HEK293 (cell line): ENCODE measurements at regions not wholly inside any gene's neighbourhood (a gene's known extent, or its start where the extent isn't known, plus 50 kb on each side); places are given as distances from the start of the nearest gene placed in this dataset.

Experiments used
- CTCF ChIA-PET: fragments of 350-600 bp; formaldehyde crosslinking; extraction: SDS; loops from one replicate; lab custom pipeline; 2021; ENCODE audit warnings: antibody characterized with exemption; lab: Yijun Ruan, JAX
- POLR2A ChIA-PET: fragments of 300-600 bp; formaldehyde crosslinking; extraction: SDS; loops from one replicate; lab custom pipeline; 2020; ENCODE audit warnings: antibody characterized with exemption, inconsistent platforms; lab: Yijun Ruan, JAX
- H3K27ac ChIP-seq: fragments of 200-500 bp; sonication (Bioruptor generic); 2 replicates; pipeline ENCODE4 v1.5.1; 2014; ENCODE audit warnings: low read depth, low read length, control low read depth, inconsistent platforms; ENCODE audit errors: extremely low read depth
- H3K36me3 ChIP-seq, 2 experiments: fragments of 200-500 bp in 1 of 2; sonication (Bioruptor generic) in 1 of 2; 1 replicate in 1 of 2; 2 replicates in 1 of 2; pipeline ENCODE4 v1.5.1; 2014 to 2017; ENCODE audit warnings: inconsistent platforms in 2 of 2, low read length in 2 of 2; ENCODE audit not compliant: control insufficient read depth in 2 of 2, insufficient read depth in 1 of 2
- H3K4me1 ChIP-seq: fragments of 200-500 bp; sonication (Bioruptor generic); 2 replicates; pipeline ENCODE4 v1.5.1; 2014; ENCODE audit warnings: mild to moderate bottlenecking, low read length, inconsistent platforms; ENCODE audit not compliant: control insufficient read depth, insufficient read depth
- H3K4me3 ChIP-seq: 2 replicates; pipeline ENCODE4 v1.5.1; 2011; ENCODE audit warnings: low read depth, mild to moderate bottlenecking, control low read depth, low read length, moderate library complexity
- H3K9me3 ChIP-seq: fragments of 200-500 bp; sonication (Bioruptor generic); 2 replicates; pipeline ENCODE4 v1.5.1; 2014; ENCODE audit warnings: low read depth, low read length, inconsistent platforms; ENCODE audit not compliant: control insufficient read depth, insufficient read depth
- BCL11B ChIP-seq: fragments of 450-650 bp; formaldehyde crosslinking; IDR thresholded peaks from 2 replicates; pipeline ENCODE4 v1.5.1; 2016; ENCODE audit warnings: low read depth, missing biosample characterization, missing genetic modification characterization
- HOXA7 ChIP-seq: sonication (generic); formaldehyde crosslinking; IDR thresholded peaks from 2 replicates; pipeline ENCODE4 v1.8.1; 2022; ENCODE audit warnings: missing genetic modification reagents, borderline replicate concordance
- SP2 ChIP-seq: fragments of 450-650 bp; formaldehyde crosslinking; IDR thresholded peaks from 2 replicates; pipeline ENCODE4 v1.5.1; 2016; ENCODE audit warnings: missing biosample characterization, missing genetic modification characterization
- SP3 ChIP-seq: fragments of 450-650 bp; formaldehyde crosslinking; IDR thresholded peaks from 2 replicates; pipeline ENCODE4 v1.5.1; 2016; ENCODE audit warnings: missing biosample characterization, missing genetic modification characterization
- ZBTB11 ChIP-seq: fragments of 450-650 bp; formaldehyde crosslinking; conservative IDR thresholded peaks from 2 replicates; pipeline ENCODE4 v1.5.1; 2016; ENCODE audit warnings: low read depth, missing biosample characterization, missing genetic modification characterization
- ZEB2 ChIP-seq: fragments of 450-650 bp; formaldehyde crosslinking; IDR thresholded peaks from 2 replicates; pipeline ENCODE4 v1.5.1; 2016; ENCODE audit warnings: missing biosample characterization, missing genetic modification characterization
- ZFP37 ChIP-seq: fragments of 450-650 bp; formaldehyde crosslinking; IDR thresholded peaks from 2 replicates; pipeline ENCODE4 v1.5.1; 2016; ENCODE audit warnings: missing biosample characterization, missing genetic modification characterization
- ZNF132 ChIP-seq: fragments of 450-650 bp; formaldehyde crosslinking; IDR thresholded peaks from 2 replicates; pipeline ENCODE4 v1.5.1; 2017; ENCODE audit warnings: missing biosample characterization, missing genetic modification characterization, borderline replicate concordance
- ZNF16 ChIP-seq: fragments of 450-650 bp; formaldehyde crosslinking; IDR thresholded peaks from 2 replicates; pipeline ENCODE4 v1.5.1; 2016; ENCODE audit warnings: low read depth, missing biosample characterization, missing genetic modification characterization
- ZNF221 ChIP-seq: fragments of 450-650 bp; formaldehyde crosslinking; IDR thresholded peaks from 2 replicates; pipeline ENCODE4 v1.5.1; 2017; ENCODE audit warnings: missing biosample characterization, missing genetic modification characterization, borderline replicate concordance
- ZNF223 ChIP-seq: fragments of 450-650 bp; formaldehyde crosslinking; IDR thresholded peaks from 2 replicates; pipeline ENCODE4 v1.5.1; 2016; ENCODE audit warnings: missing biosample characterization, missing genetic modification characterization
- ZNF292 ChIP-seq: fragments of 450-650 bp; formaldehyde crosslinking; IDR thresholded peaks from 2 replicates; pipeline ENCODE4 v1.5.1; 2016; ENCODE audit warnings: low read depth, missing biosample characterization, missing genetic modification characterization, borderline replicate concordance
- ZNF324 ChIP-seq: fragments of 450-650 bp; formaldehyde crosslinking; IDR thresholded peaks from 2 replicates; pipeline ENCODE4 v1.5.1; 2016; ENCODE audit warnings: missing biosample characterization, missing genetic modification characterization
- ZNF335 ChIP-seq: fragments of 450-650 bp; formaldehyde crosslinking; conservative IDR thresholded peaks from 2 replicates; pipeline ENCODE4 v1.5.1; 2016; ENCODE audit warnings: missing biosample characterization, missing genetic modification characterization
- ZNF354C ChIP-seq: fragments of 450-650 bp; formaldehyde crosslinking; IDR thresholded peaks from 2 replicates; pipeline ENCODE4 v1.5.1; 2016; ENCODE audit warnings: missing biosample characterization, missing genetic modification characterization, low read depth, borderline replicate concordance
- ZNF366 ChIP-seq: fragments of 450-650 bp; formaldehyde crosslinking; conservative IDR thresholded peaks from 2 replicates; pipeline ENCODE4 v1.5.1; 2016; ENCODE audit warnings: missing biosample characterization, missing genetic modification characterization
- ZNF391 ChIP-seq: fragments of 450-650 bp; formaldehyde crosslinking; IDR thresholded peaks from 2 replicates; pipeline ENCODE4 v1.5.1; 2016; ENCODE audit warnings: low read depth, missing biosample characterization, missing genetic modification characterization, borderline replicate concordance
- ZNF488 ChIP-seq: fragments of 450-650 bp; formaldehyde crosslinking; IDR thresholded peaks from 2 replicates; pipeline ENCODE4 v1.5.1; 2016; ENCODE audit warnings: missing biosample characterization, missing genetic modification characterization
- ZNF558 ChIP-seq: fragments of 450-650 bp; formaldehyde crosslinking; IDR thresholded peaks from 2 replicates; pipeline ENCODE4 v1.5.1; 2016; ENCODE audit warnings: missing biosample characterization, missing genetic modification characterization
- ZNF596 ChIP-seq: fragments of 450-650 bp; IDR thresholded peaks from 2 replicates; pipeline ENCODE4 v1.5.0; 2018; ENCODE audit warnings: missing biosample characterization, mild to moderate bottlenecking, missing genetic modification characterization, moderate library complexity
- ZNF658 ChIP-seq: fragments of 450-650 bp; formaldehyde crosslinking; IDR thresholded peaks from 2 replicates; pipeline ENCODE4; 2016; ENCODE audit warnings: missing biosample characterization, missing genetic modification characterization
- ZNF660 ChIP-seq: fragments of 450-650 bp; IDR thresholded peaks from 2 replicates; pipeline ENCODE4 v1.5.1; 2018; ENCODE audit warnings: missing biosample characterization, mild to moderate bottlenecking, missing genetic modification characterization
- ZSCAN30 ChIP-seq: fragments of 450-650 bp; IDR thresholded peaks from 2 replicates; pipeline ENCODE4 v1.5.1; 2018; ENCODE audit warnings: missing biosample characterization, mild to moderate bottlenecking, missing genetic modification characterization, moderate library complexity
- TF ChIP-seq, protein P1 (sequence below): fragments of 450-650 bp; formaldehyde crosslinking; IDR thresholded peaks from 2 replicates; pipeline ENCODE4 v1.5.1; 2016; ENCODE audit warnings: missing biosample characterization, missing genetic modification characterization
- TF ChIP-seq, protein P2 (sequence below): fragments of 450-650 bp; formaldehyde crosslinking; IDR thresholded peaks from 2 replicates; pipeline ENCODE4; 2016; ENCODE audit warnings: missing biosample characterization, missing genetic modification characterization

- ChIA-PET POLR2A (no interaction called here), CTCF (no interaction called here)
- Histone ChIP-seq H3K4me3 (no peak overlapping the region), H3K27ac (no peak overlapping the region), H3K36me3 (no peaks in the 10 kb centered on the region)
- TF ChIP-seq ZNF366 (tag by site-specific recombination) (no peak), SP2 (tag by site-specific recombination) (no peak), ZBTB11 (tag by site-specific recombination) (no peak), ZEB2 (tag by site-specific recombination) (no peak), ZNF335 (tag by site-specific recombination) (no peak), SP3 (no peak), ZNF660 (tag by site-specific recombination) (no peak), ZNF223 (tag by site-specific recombination) (no peak), BCL11B (tag by site-specific recombination) (no peak), ZSCAN30 (tag by site-specific recombination) (no peak), ZNF558 (no peak), ZNF658 (tag by site-specific recombination) (no peak), ZNF16 (tag by site-specific recombination) (no peak), ZNF488 (tag by site-specific recombination) (no peak), HOXA7 (CRISPR knock-in tag) (no peak), ZNF596 (tag by site-specific recombination) (no peak), ZFP37 (tag by site-specific recombination) (no peak)
- TF ChIP-seq, protein P1, sequence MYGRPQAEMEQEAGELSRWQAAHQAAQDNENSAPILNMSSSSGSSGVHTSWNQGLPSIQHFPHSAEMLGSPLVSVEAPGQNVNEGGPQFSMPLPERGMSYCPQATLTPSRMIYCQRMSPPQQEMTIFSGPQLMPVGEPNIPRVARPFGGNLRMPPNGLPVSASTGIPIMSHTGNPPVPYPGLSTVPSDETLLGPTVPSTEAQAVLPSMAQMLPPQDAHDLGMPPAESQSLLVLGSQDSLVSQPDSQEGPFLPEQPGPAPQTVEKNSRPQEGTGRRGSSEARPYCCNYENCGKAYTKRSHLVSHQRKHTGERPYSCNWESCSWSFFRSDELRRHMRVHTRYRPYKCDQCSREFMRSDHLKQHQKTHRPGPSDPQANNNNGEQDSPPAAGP: no peak
- TF ChIP-seq, protein P2, sequence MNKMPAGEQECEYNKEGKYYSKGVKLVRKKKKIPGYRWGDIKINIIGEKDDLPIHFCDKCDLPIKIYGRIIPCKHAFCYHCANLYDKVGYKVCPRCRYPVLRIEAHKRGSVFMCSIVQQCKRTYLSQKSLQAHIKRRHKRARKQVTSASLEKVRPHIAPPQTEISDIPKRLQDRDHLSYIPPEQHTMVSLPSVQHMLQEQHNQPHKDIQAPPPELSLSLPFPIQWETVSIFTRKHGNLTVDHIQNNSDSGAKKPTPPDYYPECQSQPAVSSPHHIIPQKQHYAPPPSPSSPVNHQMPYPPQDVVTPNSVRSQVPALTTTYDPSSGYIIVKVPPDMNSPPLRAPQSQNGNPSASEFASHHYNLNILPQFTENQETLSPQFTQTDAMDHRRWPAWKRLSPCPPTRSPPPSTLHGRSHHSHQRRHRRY (tag by site-specific recombination): no peak
- TF ChIP-seq, all 188 proteins: peak for 0
- H3K9me3 ChIP-seq: no peaks in the 10 kb centered on the region
- no peaks in the 10 kb centered on the region for H3K4me1 ChIP-seq
Observed at GRCh38 chr3:180185650-180186049, 148.9 kb upstream of the PEX5L start.

GRCh38 chr3:180188512-180189309 is 152.0 kb upstream of the PEX5L start:
- TF ChIP-seq ZNF221 (tag by site-specific recombination): no peak
- TF ChIP-seq ZNF324 (tag by site-specific recombination): no peak
- TF ChIP-seq ZNF292: no peak
- TF ChIP-seq ZNF132 (tag by site-specific recombination): no peak
- TF ChIP-seq ZNF391 (tag by site-specific recombination): no peak
- no peak for TF ChIP-seq ZNF354C
- ChIA-PET POLR2A (no interaction called here), CTCF (no interaction called here)
- Histone ChIP-seq H3K4me1 (no peaks in the 10 kb centered on the region), H3K9me3 (no peaks in the 10 kb centered on the region), H3K27ac (no peak overlapping the region), H3K4me3 (no peak overlapping the region), H3K36me3 (no peaks in the 10 kb centered on the region)
